ENCODE measurements at regions not wholly inside any gene's neighbourhood (a gene's known extent, or its start where the extent isn't known, plus 50 kb on each side); places are given as distances from the start of the nearest gene placed in this dataset.

DNA sequence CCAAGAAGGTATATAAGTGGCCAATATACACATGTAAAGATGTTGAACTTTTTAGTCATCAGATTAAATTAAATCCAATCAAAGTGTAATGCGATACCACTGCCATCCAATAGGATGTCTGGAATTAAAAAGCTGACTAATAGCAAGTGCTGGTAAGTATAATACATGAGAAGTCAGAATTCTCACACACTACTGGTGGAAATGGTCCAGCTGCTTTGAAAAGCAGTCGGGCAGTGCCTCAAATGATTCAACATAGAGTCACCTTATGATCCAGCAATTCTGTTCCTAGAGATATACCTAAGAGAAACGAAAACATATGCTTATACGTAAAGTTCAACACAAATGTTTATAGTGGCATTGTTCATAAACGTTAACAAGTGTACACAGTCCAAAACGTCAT, 124.1 kb upstream of the MYT1L start:
- TF ChIP-seq POLR2A (IDR thresholded peaks at IDR 0.05; ENCODE audit: low read depth, low read length): no peak
- TF ChIP-seq, protein P1, sequence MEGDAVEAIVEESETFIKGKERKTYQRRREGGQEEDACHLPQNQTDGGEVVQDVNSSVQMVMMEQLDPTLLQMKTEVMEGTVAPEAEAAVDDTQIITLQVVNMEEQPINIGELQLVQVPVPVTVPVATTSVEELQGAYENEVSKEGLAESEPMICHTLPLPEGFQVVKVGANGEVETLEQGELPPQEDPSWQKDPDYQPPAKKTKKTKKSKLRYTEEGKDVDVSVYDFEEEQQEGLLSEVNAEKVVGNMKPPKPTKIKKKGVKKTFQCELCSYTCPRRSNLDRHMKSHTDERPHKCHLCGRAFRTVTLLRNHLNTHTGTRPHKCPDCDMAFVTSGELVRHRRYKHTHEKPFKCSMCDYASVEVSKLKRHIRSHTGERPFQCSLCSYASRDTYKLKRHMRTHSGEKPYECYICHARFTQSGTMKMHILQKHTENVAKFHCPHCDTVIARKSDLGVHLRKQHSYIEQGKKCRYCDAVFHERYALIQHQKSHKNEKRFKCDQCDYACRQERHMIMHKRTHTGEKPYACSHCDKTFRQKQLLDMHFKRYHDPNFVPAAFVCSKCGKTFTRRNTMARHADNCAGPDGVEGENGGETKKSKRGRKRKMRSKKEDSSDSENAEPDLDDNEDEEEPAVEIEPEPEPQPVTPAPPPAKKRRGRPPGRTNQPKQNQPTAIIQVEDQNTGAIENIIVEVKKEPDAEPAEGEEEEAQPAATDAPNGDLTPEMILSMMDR (conservative IDR thresholded peaks at IDR 0.05; ENCODE audit: low read depth, low read length): no peak
- no peak for TF ChIP-seq RFX5 (IDR thresholded peaks at IDR 0.05; ENCODE audit: low read depth, low read length)
- TF ChIP-seq, protein P2, sequence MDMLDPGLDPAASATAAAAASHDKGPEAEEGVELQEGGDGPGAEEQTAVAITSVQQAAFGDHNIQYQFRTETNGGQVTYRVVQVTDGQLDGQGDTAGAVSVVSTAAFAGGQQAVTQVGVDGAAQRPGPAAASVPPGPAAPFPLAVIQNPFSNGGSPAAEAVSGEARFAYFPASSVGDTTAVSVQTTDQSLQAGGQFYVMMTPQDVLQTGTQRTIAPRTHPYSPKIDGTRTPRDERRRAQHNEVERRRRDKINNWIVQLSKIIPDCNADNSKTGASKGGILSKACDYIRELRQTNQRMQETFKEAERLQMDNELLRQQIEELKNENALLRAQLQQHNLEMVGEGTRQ (IDR thresholded peaks at IDR 0.05; ENCODE audit: low read depth, low read length): no peak
- no peak for TF ChIP-seq SMC3 (IDR thresholded peaks at IDR 0.05; ENCODE audit: low read depth, low read length)
- TF ChIP-seq BHLHE40 (IDR thresholded peaks at IDR 0.05; ENCODE audit: low read depth, low read length): no peak
- TF ChIP-seq CHD1 (IDR thresholded peaks at IDR 0.05; ENCODE audit: low read depth, low read length): no peak
- TF ChIP-seq MAFK (IDR thresholded peaks at IDR 0.05; ENCODE audit: low read depth, low read length): no peak
